GM12891 (cell line): ENCODE measurements at regions not wholly inside any gene's neighbourhood (a gene's known extent, or its start where the extent isn't known, plus 50 kb on each side); places are given as distances from the start of the nearest gene placed in this dataset.

Experiments
- DNase-seq: peaks from one replicate; pipeline ENCODE4 v3.0.0; 2011; ENCODE audit warnings: low spot score; ENCODE audit not compliant: insufficient read length
- FAIRE-seq: peaks from 2 replicates; lab custom pipeline; 2011; peaks lifted over from hg19 to GRCh38; lab: Jason Lieb, UNC
- PAX5 ChIP-seq: IDR thresholded peaks from 2 replicates; pipeline ENCODE4 v1.6.1; 2011; ENCODE audit warnings: low read length, moderate library complexity, mild to moderate bottlenecking; ENCODE audit not compliant: insufficient read depth, severe bottlenecking
- POLR2A ChIP-seq: IDR thresholded peaks from 2 replicates; pipeline ENCODE4 v1.6.1; 2011; ENCODE audit warnings: low read depth, low read length, control low read depth
- POLR2AphosphoS5 ChIP-seq: IDR thresholded peaks from 2 replicates; pipeline ENCODE4 v1.6.1; 2011; ENCODE audit warnings: low read depth, low read length, control low read depth
- POU2F2 ChIP-seq: IDR thresholded peaks from 2 replicates; pipeline ENCODE4 v1.6.1; 2011; ENCODE audit warnings: low read depth, mild to moderate bottlenecking, control low read depth, low read length, moderate library complexity
- SPI1 ChIP-seq: IDR thresholded peaks from 2 replicates; pipeline ENCODE4 v1.6.1; 2011; ENCODE audit warnings: low read depth, low read length, control low read depth
- TAF1 ChIP-seq: IDR thresholded peaks from 2 replicates; pipeline ENCODE4 v1.6.1; 2011; ENCODE audit warnings: low read depth, low read length, control low read depth

- FAIRE-seq: no peak
- DNase-seq: no peak
- no peak for TF ChIP-seq POLR2AphosphoS5
- no peak for TF ChIP-seq PAX5
- TF ChIP-seq POLR2A: no peak
- TF ChIP-seq TAF1: no peak
Observed at GRCh38 chr4:97496298-97496873, 646.9 kb downstream of the STPG2 start.

GRCh38 chr4:97498875-97499274 lies 644.4 kb downstream of the STPG2 start:
- DNase-seq (no peak), FAIRE-seq (no peak)
- TF ChIP-seq SPI1 (no peak), PAX5 (no peak), POLR2A (no peak), POLR2AphosphoS5 (no peak), TAF1 (no peak), POU2F2 (no peak)

DNA sequence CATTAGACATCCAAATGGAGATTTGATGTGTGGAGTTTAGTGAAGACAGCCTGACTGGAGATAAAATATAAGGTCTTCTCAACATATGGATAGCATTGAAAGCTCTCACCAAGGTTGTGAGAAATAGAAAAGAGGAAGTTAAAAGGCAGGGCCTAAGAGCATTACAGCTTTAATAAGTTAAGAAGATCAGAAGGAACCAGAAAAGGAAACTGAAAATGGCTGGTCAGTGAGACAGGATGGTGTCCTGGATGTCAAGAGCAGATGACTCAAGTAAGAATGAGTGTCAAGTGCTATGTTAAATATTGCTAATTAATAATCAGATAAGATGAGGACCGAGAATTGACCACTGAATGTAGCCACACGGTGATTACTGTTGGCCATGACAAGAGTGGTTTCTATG lies 642.9 kb downstream of the STPG2 start:
- DNase-seq: peak; percentile 3
- TF ChIP-seq TAF1 (no peak), POU2F2 (no peak), PAX5 (no peak), SPI1 (no peak), POLR2A (no peak), POLR2AphosphoS5 (no peak)
- FAIRE-seq: peak; percentile 20

DNA sequence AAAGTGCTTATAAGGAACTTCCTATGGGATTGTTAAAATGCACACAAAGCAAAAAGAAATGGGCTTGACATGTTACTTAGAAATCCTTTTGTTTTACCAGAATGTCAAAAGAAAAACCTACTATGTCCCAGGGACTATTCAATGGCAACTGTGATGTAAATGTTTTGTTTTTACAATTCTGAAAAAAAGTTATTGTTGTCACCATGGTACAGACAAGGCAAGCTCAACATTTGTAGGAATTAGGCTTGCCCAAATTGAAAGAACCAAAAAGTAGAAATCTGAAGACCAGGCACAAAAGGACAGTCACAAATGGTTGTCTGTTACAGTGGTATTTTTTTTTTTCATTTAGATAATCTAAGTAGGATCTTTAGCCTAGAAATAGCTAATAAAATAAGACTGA lies 638.6 kb downstream of the STPG2 start:
- FAIRE-seq: no peak
- TF ChIP-seq POLR2A (no peak), SPI1 (no peak), POU2F2 (no peak), POLR2AphosphoS5 (no peak), TAF1 (no peak), PAX5 (no peak)
- no peak for DNase-seq

GRCh38 chr4:97507587-97508245 lies 635.6 kb downstream of the STPG2 start:
- TF ChIP-seq POLR2AphosphoS5 (no peak), PAX5 (no peak), SPI1 (no peak), POLR2A (no peak), TAF1 (no peak)
- FAIRE-seq (no peak), DNase-seq (no peak)
